ENCODE measurements at regions not wholly inside any gene's neighbourhood (a gene's known extent, or its start where the extent isn't known, plus 50 kb on each side); places are given as distances from the start of the nearest gene placed in this dataset.

- TF ChIP-seq CTCF (IDR thresholded peaks at IDR 0.05) = no peak
- no peak for TF ChIP-seq ELF1 (IDR thresholded peaks at IDR 0.05)
- TF ChIP-seq GABPA (IDR thresholded peaks at IDR 0.05; ENCODE audit: low read depth) = no peak
- no peak for TF ChIP-seq POLR2AphosphoS5 (IDR thresholded peaks at IDR 0.05; ENCODE audit: low read depth, low read length)
- TF ChIP-seq, protein P1, sequence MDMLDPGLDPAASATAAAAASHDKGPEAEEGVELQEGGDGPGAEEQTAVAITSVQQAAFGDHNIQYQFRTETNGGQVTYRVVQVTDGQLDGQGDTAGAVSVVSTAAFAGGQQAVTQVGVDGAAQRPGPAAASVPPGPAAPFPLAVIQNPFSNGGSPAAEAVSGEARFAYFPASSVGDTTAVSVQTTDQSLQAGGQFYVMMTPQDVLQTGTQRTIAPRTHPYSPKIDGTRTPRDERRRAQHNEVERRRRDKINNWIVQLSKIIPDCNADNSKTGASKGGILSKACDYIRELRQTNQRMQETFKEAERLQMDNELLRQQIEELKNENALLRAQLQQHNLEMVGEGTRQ (IDR thresholded peaks at IDR 0.05; ENCODE audit: borderline replicate concordance, low read depth, low read length) = no peak
- no peak for TF ChIP-seq RCOR1 (IDR thresholded peaks at IDR 0.05; ENCODE audit: low read length)
- TF ChIP-seq SIN3A (IDR thresholded peaks at IDR 0.05; ENCODE audit: borderline replicate concordance, low read depth, low read length) = no peak
- TF ChIP-seq, protein P2, sequence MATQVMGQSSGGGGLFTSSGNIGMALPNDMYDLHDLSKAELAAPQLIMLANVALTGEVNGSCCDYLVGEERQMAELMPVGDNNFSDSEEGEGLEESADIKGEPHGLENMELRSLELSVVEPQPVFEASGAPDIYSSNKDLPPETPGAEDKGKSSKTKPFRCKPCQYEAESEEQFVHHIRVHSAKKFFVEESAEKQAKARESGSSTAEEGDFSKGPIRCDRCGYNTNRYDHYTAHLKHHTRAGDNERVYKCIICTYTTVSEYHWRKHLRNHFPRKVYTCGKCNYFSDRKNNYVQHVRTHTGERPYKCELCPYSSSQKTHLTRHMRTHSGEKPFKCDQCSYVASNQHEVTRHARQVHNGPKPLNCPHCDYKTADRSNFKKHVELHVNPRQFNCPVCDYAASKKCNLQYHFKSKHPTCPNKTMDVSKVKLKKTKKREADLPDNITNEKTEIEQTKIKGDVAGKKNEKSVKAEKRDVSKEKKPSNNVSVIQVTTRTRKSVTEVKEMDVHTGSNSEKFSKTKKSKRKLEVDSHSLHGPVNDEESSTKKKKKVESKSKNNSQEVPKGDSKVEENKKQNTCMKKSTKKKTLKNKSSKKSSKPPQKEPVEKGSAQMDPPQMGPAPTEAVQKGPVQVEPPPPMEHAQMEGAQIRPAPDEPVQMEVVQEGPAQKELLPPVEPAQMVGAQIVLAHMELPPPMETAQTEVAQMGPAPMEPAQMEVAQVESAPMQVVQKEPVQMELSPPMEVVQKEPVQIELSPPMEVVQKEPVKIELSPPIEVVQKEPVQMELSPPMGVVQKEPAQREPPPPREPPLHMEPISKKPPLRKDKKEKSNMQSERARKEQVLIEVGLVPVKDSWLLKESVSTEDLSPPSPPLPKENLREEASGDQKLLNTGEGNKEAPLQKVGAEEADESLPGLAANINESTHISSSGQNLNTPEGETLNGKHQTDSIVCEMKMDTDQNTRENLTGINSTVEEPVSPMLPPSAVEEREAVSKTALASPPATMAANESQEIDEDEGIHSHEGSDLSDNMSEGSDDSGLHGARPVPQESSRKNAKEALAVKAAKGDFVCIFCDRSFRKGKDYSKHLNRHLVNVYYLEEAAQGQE (IDR thresholded peaks at IDR 0.05; ENCODE audit: low read depth, low read length) = no peak
- no peak for TF ChIP-seq NRF1 (IDR thresholded peaks at IDR 0.05; ENCODE audit: low read depth, low read length)
- TF ChIP-seq RFX5 (IDR thresholded peaks at IDR 0.05; ENCODE audit: low read length) = no peak
- TF ChIP-seq MEF2A (IDR thresholded peaks at IDR 0.05; ENCODE audit: borderline replicate concordance, low read depth) = no peak
- TF ChIP-seq FOXJ3 (CRISPR knock-in tag; IDR thresholded peaks at IDR 0.05) = no peak
- TF ChIP-seq YY1 (IDR thresholded peaks at IDR 0.05; ENCODE audit: low read depth) = no peak
- no peak for TF ChIP-seq TAF1 (IDR thresholded peaks at IDR 0.05; ENCODE audit: borderline replicate concordance, low read depth, low read length)
Observed at GRCh38 chr14:39890026-39890425, 457.8 kb upstream of the FBXO33 start.
